ENCODE measurements at regions not wholly inside any gene's neighbourhood (a gene's known extent, or its start where the extent isn't known, plus 50 kb on each side); places are given as distances from the start of the nearest gene placed in this dataset.

DNA sequence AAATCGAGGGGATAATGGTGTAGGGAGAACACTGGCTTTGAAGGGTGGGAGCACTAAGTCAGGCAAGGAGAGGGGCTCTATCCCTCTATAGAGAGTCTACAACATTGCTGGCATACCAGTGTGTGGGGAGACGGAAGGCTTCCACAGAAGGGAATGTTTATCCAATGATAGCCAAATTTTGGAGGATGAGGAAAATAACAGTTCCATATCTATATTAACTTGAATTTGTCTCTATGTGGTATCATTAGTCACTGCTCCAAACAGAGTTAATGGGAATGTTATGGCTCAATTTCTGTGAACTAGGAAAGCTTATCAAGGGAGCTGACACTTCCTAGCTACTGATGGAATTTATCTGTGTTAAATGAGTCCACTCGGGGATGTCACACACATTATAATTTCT is 208.9 kb upstream of the PHACTR1 start:
- TF ChIP-seq, protein P1, sequence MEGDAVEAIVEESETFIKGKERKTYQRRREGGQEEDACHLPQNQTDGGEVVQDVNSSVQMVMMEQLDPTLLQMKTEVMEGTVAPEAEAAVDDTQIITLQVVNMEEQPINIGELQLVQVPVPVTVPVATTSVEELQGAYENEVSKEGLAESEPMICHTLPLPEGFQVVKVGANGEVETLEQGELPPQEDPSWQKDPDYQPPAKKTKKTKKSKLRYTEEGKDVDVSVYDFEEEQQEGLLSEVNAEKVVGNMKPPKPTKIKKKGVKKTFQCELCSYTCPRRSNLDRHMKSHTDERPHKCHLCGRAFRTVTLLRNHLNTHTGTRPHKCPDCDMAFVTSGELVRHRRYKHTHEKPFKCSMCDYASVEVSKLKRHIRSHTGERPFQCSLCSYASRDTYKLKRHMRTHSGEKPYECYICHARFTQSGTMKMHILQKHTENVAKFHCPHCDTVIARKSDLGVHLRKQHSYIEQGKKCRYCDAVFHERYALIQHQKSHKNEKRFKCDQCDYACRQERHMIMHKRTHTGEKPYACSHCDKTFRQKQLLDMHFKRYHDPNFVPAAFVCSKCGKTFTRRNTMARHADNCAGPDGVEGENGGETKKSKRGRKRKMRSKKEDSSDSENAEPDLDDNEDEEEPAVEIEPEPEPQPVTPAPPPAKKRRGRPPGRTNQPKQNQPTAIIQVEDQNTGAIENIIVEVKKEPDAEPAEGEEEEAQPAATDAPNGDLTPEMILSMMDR (optimal IDR thresholded peaks at IDR 0.05 in 1 of 3, IDR thresholded peaks at IDR 0.05 in 1 of 3, conservative IDR thresholded peaks at IDR 0.05 in 1 of 3; ENCODE audit: extremely low read depth in 1 of 3, insufficient read depth in 2 of 3, low read length in 3 of 3): no peak
- TF ChIP-seq EZH2 (IDR thresholded peaks at IDR 0.05; ENCODE audit: low read length): no peak
